Sciatic nerve (tissue), 2 donors: ENCODE measurements at regions not wholly inside any gene's neighbourhood (a gene's known extent, or its start where the extent isn't known, plus 50 kb on each side); places are given as distances from the start of the nearest gene placed in this dataset.
"Not testable (repeated sequence)": the region's sequence is repeated elsewhere in the genome, so short reads cannot be mapped to it uniquely, and the experiment has no call there.

Source experiments
- ATAC-seq: fragments of 200-7000 bp; cut with Tn5 transposase; one replicate; pipeline ENCODE4 v1.9.1; 2020; ENCODE audit warnings: mild to moderate bottlenecking, moderate library complexity
- DNase-seq: peaks from one replicate; pipeline ENCODE4 v3.0.0-alpha.2; 2020; ENCODE audit warnings: low spot score
- intact Hi-C: fragments of 100-400 bp; cut with DNase I; formaldehyde crosslinking; loops from one replicate; pipeline ENCODE4 v1.14.2; 2022
- donor health status: DM: no; HTN: no; CAD: no.
- donor health status: DM: no; HTN: no; CAD: no.

GRCh38 chrX:123788193-123788592 lies 55.3 kb upstream of the THOC2 start:
- DNase-seq, ATAC-seq, intact Hi-C loops: not testable (repeated sequence)

- no peak for ATAC-seq
- no peak for DNase-seq
- intact Hi-C loops, result no loop called here
These were observed 55.9 kb upstream of the THOC2 start for GRCh38 chrX:123788744-123789143.

- intact Hi-C loops, result no loop called here
- ATAC-seq (no peak), DNase-seq (no peak)
These were observed 62.1 kb upstream of the XIAP start for GRCh38 chrX:123797543-123798447.

- DNase-seq, intact Hi-C loops, ATAC-seq: not testable (repeated sequence)
These were observed 61.0 kb upstream of the XIAP start for GRCh38 chrX:123798706-123799430.

- ATAC-seq (no peak), DNase-seq (peak; percentile 10)
- intact Hi-C loops, result no loop called here
These were observed 58.0 kb upstream of the XIAP start for GRCh38 chrX:123801901-123802300.

GRCh38 chrX:123803331-123803983 lies 56.4 kb upstream of the XIAP start:
- ATAC-seq (peak; percentile 79), DNase-seq (no peak)
- intact Hi-C loops, result no loop called here

GRCh38 chrX:123803984-123804365 lies 55.9 kb upstream of the XIAP start:
- intact Hi-C loops, ATAC-seq, DNase-seq: not testable (repeated sequence)

- intact Hi-C loops, result no loop called here
- ATAC-seq, result no peak
- DNase-seq, result no peak
These were observed 51.9 kb upstream of the XIAP start for GRCh38 chrX:123807835-123808416.

GRCh38 chrX:123809854-123810375 lies 49.9 kb upstream of the XIAP start:
- intact Hi-C loops, result no loop called here
- no peak for ATAC-seq

More at GRCh38 chrX:123809854-123810375, 49.9 kb upstream of the XIAP start:
- no peak for DNase-seq
